Natural killer cell treated with Interleukin-12 subunit alpha and Interleukin-12 subunit beta and Interleukin-15 and Interleukin-18, amount 100 ng/mL, for 72 hours (primary cell): ENCODE measurements at regions not wholly inside any gene's neighbourhood (a gene's known extent, or its start where the extent isn't known, plus 50 kb on each side); places are given as distances from the start of the nearest gene placed in this dataset.
"Not testable (repeated sequence)": the region's sequence is repeated elsewhere in the genome, so short reads cannot be mapped to it uniquely, and the experiment has no call there.

Experiments used
- ATAC-seq, 2 donors: fragments of 150-1000 bp; cut with Tn5 transposase in 1 of 2; sonication (Bioruptor Pico), chemical (Tn5 transposase) in 1 of 2; 2 replicates each; pipeline ENCODE4 v1.10.0; 2021
- DNase-seq: peaks from one replicate; pipeline ENCODE4 v3.0.0; 2022; ENCODE audit warnings: low spot score
- H3K27ac Mint-ChIP-seq, 2 donors: 1 replicate in 1 of 2; 2 replicates in 1 of 2; pipeline ENCODE4 v1.8.0; 2022; ENCODE audit warnings: mixed read lengths in 2 of 2, mild to moderate bottlenecking in 1 of 2, moderate library complexity in 1 of 2
- H3K27me3 Mint-ChIP-seq, 2 donors: 1 replicate in 1 of 2; 2 replicates in 1 of 2; pipeline ENCODE4 v1.8.0; 2022; ENCODE audit warnings: mixed read lengths in 2 of 2
- H3K36me3 Mint-ChIP-seq: one replicate; pipeline ENCODE4 v1.8.0; 2022; ENCODE audit warnings: mixed read lengths
- H3K4me1 Mint-ChIP-seq, 2 donors: 1 replicate in 1 of 2; 2 replicates in 1 of 2; pipeline ENCODE4 v1.8.0; 2022; ENCODE audit warnings: low read depth in 2 of 2, mixed read lengths in 2 of 2, mild to moderate bottlenecking in 1 of 2
- H3K4me3 Mint-ChIP-seq: one replicate; pipeline ENCODE4 v1.8.0; 2022; ENCODE audit warnings: mixed read lengths
- H3K9me3 Mint-ChIP-seq: 2 replicates; pipeline ENCODE4 v1.8.0; 2022; ENCODE audit warnings: mixed read lengths

DNA sequence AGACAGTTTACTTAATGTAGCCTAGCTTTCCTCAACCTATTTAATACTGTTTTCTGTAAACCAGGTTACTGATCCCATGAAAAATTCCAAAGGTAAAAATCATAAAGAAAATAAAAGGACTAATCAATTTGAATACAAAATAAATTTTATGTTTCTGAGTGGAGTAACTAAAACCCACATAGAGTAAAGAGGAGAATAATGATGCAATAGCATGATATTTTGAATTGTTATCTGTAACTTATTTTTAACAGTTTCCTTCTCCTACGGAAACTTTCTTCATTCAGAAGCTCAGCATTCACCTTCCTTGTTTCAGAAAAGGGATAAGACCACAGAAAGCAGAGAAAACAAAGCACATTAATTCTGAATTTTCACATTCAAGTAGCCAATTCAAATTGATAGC, 320.6 kb upstream of the NUDT12 start:
- Mint-ChIP-seq H3K9me3 (peaks cover 7% of the 10 kb centered on the region), H3K27ac (no peak overlapping the region), H3K4me1 (no peaks in the 10 kb centered on the region), H3K27me3 (no peaks in the 10 kb centered on the region), H3K4me3 (no peak overlapping the region), H3K36me3 (no peaks in the 10 kb centered on the region)
- ATAC-seq: no peak
- no peak for DNase-seq

DNA sequence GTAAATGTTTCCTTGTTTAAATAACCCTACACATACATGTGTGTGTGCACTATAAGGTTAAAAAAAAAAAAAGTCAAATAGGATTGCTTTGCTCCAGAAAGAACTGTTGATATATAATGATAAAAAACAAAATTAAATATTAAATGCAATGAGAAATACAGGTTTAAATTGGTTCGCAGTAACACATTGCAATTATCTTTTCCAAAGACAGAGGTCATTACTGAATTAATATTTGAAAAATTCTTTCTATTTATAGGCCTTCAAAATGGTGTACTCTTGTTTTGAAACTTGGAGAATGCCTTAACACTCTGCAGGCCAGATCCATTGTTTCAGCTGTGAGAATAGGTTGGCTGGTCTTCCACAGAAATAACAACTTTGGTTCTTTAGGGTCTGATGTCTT, 319.0 kb upstream of the NUDT12 start:
- DNase-seq (no peak), ATAC-seq (no peak)
- no peaks in the 10 kb centered on the region for H3K36me3 Mint-ChIP-seq
- H3K4me1 Mint-ChIP-seq: no peaks in the 10 kb centered on the region
- no peak overlapping the region for H3K27ac Mint-ChIP-seq
- no peaks in the 10 kb centered on the region for H3K27me3 Mint-ChIP-seq
- H3K4me3 Mint-ChIP-seq: no peak overlapping the region
- H3K9me3 Mint-ChIP-seq: peaks cover 4% of the 10 kb centered on the region

DNA sequence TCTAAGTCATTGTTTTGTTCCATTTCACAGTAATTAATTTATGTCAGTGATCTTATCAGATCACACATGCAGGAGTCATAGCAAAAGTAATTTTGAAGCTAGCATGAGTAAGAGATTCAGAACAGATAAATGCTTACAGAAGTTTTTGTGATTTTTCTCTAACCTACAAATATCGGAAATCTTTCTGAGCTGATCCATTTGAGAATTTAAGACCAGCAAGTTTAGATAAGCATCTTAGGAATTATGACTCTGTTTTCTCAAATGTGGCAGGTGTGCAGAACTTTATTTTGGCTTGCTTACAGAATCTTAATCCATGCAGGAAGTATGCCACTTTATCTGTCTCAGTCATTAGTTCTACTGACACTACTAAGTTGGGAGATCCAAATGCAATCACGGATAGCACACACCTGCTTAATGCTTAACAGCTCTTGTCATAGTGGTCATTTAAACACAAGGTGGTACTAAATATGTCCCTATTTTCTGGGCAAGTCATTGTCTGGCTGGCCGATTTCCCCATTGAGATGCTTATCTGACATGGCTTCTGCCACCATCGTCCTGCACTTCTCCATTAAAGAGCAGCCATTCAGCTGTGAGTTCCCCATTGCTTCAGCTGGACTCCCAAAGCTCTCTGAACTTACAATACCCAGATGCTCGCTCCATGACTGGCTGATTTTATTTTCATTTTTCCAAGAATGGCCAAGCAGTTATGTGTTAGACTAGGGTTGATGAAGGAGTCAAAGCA, 305.4 kb upstream of the NUDT12 start:
- H3K4me3 Mint-ChIP-seq: no peak overlapping the region
- no peak overlapping the region for H3K27ac Mint-ChIP-seq
- peaks cover 4% of the 10 kb centered on the region for H3K9me3 Mint-ChIP-seq
- no peaks in the 10 kb centered on the region for H3K36me3 Mint-ChIP-seq
- no peaks in the 10 kb centered on the region for H3K27me3 Mint-ChIP-seq
- DNase-seq (no peak), ATAC-seq (no peak)
- H3K4me1 Mint-ChIP-seq: no peaks in the 10 kb centered on the region

DNA sequence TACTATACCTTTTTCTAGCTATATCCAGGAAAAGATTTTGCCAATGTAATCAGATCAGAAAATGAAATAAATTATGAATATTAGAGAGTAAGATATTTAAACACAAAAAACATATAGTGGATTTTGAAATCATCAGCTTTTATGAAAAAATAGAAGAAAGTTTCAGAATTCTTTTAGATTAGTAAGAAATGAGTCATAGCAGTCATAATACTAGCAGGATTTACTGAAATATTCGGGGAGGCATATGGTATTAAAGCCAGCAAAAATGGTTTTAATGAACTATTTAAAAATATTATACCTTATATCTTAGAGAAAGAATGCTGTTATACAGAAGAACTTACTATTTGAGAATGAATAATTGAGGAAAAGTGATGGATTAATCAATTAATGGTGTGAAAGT, 303.6 kb upstream of the NUDT12 start:
- no peak for ATAC-seq
- Mint-ChIP-seq H3K27me3 (no peaks in the 10 kb centered on the region), H3K4me3 (no peak overlapping the region), H3K9me3 (peaks cover 4% of the 10 kb centered on the region), H3K36me3 (no peaks in the 10 kb centered on the region), H3K27ac (no peak overlapping the region), H3K4me1 (no peaks in the 10 kb centered on the region)
- DNase-seq: no peak

DNA sequence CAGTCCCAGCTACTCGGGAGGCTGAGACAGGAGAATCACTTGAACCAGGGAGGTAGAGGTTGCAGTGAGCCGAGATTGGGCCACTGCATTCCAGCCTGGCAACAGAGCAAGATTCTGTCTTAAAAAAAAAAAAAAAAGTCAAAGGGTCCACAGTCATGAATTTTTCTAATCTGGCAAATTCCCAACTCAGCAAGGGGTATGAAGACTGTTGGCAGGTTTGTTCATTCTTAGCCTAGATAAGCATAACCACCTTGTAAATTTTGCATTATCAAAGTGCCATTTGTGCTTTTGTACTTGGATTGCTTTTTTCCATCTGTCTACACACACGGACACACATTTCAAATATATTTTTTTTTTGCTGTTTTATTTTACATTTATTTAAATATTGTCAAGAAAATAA, 299.8 kb upstream of the NUDT12 start:
- Mint-ChIP-seq H3K27ac (no peak overlapping the region), H3K9me3 (peaks cover 3% of the 10 kb centered on the region), H3K36me3 (peaks cover 6% of the 10 kb centered on the region), H3K4me1 (no peaks in the 10 kb centered on the region), H3K27me3 (no peaks in the 10 kb centered on the region), H3K4me3 (no peak overlapping the region)
- ATAC-seq (no peak), DNase-seq (no peak)

DNA sequence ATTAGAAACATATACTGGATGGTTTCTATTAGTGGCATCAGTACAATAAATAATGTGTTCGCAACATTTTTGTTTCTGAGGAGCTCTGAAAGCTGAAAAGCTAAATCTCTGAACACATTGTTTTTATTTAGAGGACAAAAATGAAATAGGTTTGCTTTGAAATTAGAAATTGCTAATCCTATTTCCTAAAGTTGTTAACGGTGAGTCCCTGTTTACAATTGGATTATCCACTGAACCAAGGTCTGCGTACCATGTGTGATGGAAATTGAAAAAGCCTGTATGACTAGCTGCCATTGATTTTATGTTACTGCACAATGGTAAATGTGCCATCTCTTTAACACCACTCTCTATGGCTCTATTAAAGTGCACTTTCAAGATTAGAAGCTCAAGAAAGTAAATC, 297.7 kb upstream of the NUDT12 start:
- Mint-ChIP-seq H3K4me1 (no peaks in the 10 kb centered on the region), H3K4me3 (no peak overlapping the region), H3K27ac (no peak overlapping the region), H3K9me3 (peaks cover 13% of the 10 kb centered on the region), H3K27me3 (no peaks in the 10 kb centered on the region), H3K36me3 (peaks cover 11% of the 10 kb centered on the region)
- DNase-seq: no peak
- ATAC-seq: no peak

DNA sequence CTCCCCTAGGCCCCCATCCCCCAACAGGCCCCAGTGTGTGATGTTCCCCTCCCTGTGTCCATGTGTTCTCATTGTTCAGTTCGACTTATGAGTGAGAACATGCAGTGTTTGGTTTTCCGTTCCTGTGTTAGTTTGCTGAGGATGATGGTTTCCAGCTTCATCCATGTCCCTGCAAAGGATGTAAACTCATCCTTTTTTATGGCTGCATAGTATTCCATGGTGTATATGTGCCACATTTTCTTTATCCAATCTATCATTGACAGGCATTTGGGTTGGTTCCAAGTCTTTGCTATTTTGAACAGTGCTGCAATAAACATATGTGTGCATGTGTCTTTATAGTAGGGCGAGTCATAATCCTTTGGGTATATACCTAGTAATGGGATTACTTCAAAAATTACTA, 295.8 kb upstream of the NUDT12 start:
- not testable (repeated sequence) for H3K27ac Mint-ChIP-seq, DNase-seq, H3K4me1 Mint-ChIP-seq, ATAC-seq, H3K27me3 Mint-ChIP-seq, H3K4me3 Mint-ChIP-seq
- H3K36me3 Mint-ChIP-seq: peaks cover 11% of the 10 kb centered on the region
- H3K9me3 Mint-ChIP-seq: peaks cover 15% of the 10 kb centered on the region

DNA sequence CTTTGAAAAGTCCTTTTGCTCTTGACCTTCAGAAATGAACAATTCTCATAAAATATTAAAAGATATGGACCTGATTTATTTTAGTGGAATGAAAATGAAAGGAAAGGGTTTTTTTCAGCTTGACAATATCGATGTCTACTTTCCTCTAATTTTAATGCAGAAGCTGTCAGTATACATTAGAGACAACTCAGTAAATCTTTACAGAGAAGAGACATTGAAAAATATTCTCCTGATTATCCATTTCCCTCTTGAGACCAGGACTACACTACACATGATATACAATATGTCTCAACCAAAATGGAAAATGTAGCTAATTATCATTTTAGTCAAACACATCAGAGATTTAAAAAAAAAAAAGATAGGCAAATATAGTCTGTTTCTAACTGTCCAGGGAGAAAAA, 288.5 kb upstream of the NUDT12 start:
- Mint-ChIP-seq H3K27ac (no peak overlapping the region), H3K4me1 (no peaks in the 10 kb centered on the region), H3K36me3 (no peaks in the 10 kb centered on the region), H3K9me3 (peaks cover 10% of the 10 kb centered on the region), H3K27me3 (no peaks in the 10 kb centered on the region), H3K4me3 (no peak overlapping the region)
- ATAC-seq (no peak), DNase-seq (no peak)

DNA sequence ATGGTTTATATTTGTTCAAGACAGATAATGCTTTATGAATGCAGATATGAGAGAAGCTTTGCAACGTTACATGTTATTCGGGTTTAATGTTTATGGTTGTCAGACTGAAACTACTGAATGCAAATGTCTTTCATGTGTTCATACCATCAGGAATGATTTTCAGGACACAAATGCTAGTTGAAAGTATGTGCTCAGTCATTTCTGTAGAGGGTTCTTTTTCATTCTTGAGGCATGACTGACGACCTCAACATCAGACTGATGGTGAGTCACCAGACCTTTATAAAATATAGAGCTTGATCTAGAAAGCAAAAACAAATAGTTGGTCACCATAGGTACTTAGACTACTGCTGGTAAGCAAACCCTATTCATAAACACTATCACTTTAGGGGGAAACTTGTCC, 287.3 kb upstream of the NUDT12 start:
- Mint-ChIP-seq H3K27me3 (no peaks in the 10 kb centered on the region), H3K36me3 (no peaks in the 10 kb centered on the region)

DNA sequence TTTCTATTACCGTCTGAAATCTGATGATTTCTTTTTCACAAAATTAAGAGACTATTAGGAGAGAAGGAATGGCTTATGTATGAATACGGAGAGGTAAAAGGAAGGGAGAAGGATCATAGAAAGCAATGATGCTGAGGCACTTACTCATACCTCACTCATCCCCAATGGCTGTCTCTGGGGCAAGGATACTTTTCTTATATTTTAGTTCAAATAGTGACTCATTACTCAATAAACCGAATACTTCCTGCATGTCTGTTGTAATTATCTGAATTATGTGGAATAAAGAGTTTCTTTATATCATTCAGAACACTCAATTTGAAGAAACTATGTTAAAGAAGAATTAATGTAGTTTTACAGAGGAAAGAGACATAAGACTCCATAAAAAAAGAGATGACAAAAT, 284.5 kb upstream of the NUDT12 start:
- Mint-ChIP-seq H3K4me3 (no peak overlapping the region), H3K4me1 (no peaks in the 10 kb centered on the region), H3K27me3 (no peaks in the 10 kb centered on the region), H3K36me3 (no peaks in the 10 kb centered on the region), H3K9me3 (peaks cover 6% of the 10 kb centered on the region), H3K27ac (no peak overlapping the region)
- DNase-seq (no peak), ATAC-seq (no peak)

More for the DNA sequence above, 287.3 kb upstream of the NUDT12 start:
- H3K9me3 Mint-ChIP-seq: peaks cover 3% of the 10 kb centered on the region
- no peaks in the 10 kb centered on the region for H3K4me1 Mint-ChIP-seq
- H3K27ac Mint-ChIP-seq: no peak overlapping the region
- ATAC-seq: no peak
- H3K4me3 Mint-ChIP-seq: no peak overlapping the region
- no peak for DNase-seq

DNA sequence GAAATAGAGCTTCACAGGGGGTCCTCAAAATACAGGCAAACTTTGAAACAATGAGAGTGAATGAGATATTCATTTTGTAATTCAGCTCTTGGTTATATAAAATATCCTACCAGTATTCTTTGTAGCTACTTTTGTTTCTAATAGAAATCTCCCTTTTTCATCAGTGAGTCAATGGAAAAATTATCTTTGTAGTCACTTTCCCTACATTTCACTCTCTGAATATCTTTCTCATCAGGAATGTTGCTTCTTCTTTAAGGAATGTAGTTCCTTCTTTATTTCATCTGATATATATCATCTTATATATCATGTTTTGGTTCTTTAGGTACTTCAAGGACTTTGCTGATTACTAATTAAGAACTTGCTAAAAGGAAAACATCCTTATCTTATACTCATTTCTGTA, 280.3 kb upstream of the NUDT12 start:
- peaks cover 8% of the 10 kb centered on the region for H3K9me3 Mint-ChIP-seq
- no peaks in the 10 kb centered on the region for H3K36me3 Mint-ChIP-seq
- no peak for ATAC-seq
- H3K4me3 Mint-ChIP-seq: no peak overlapping the region
- no peaks in the 10 kb centered on the region for H3K27me3 Mint-ChIP-seq
- no peak for DNase-seq
- no peaks in the 10 kb centered on the region for H3K4me1 Mint-ChIP-seq
- no peak overlapping the region for H3K27ac Mint-ChIP-seq

DNA sequence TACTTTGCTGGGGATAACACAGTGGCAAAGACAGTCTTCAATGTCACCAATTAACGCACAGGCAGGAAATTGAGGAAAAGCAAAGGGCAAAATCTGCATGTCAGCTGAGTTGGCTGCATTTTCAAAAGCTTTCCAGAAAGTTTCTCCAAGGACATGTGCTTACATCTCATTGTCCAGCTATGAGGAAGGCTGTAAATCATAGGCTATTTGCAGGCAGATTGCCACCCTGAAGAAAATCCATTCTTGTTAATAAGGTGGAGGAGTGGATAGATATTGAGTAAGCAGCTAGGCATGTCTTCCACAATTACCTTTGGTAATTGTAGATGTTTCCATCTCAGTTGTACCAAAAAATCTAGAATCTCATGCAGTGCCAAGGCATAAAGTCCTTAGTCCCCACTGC, 278.0 kb upstream of the NUDT12 start:
- H3K9me3 Mint-ChIP-seq: peaks cover 11% of the 10 kb centered on the region
- no peaks in the 10 kb centered on the region for H3K27me3 Mint-ChIP-seq
- no peaks in the 10 kb centered on the region for H3K36me3 Mint-ChIP-seq
- H3K4me3 Mint-ChIP-seq: no peak overlapping the region
- no peak for DNase-seq
- no peak overlapping the region for H3K27ac Mint-ChIP-seq
- H3K4me1 Mint-ChIP-seq: no peaks in the 10 kb centered on the region
- ATAC-seq: no peak

DNA sequence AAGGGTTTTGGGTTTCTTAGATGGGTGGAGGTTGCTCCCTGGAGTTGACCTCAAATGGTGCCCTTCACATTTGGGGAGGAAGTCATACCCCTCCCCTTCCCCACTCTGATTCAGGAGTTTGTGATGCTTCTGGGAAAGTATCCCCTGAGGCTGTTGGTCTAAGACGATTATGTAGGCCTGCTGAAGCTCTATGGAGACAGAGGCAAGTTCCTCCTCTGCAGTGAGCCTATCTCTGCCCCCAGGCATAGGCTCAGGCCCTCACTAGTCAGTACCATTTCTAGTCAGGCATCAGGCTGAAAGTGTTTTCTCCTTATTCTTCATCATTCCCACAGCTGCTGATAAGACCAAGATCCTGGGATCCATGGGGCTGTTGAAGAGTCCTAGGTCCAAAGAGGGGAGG, 271.6 kb upstream of the NUDT12 start:
- Mint-ChIP-seq H3K4me3 (no peak overlapping the region), H3K27me3 (no peaks in the 10 kb centered on the region), H3K27ac (no peak overlapping the region), H3K4me1 (no peaks in the 10 kb centered on the region), H3K9me3 (peaks cover 7% of the 10 kb centered on the region), H3K36me3 (no peaks in the 10 kb centered on the region)
- ATAC-seq (no peak), DNase-seq (no peak)

DNA sequence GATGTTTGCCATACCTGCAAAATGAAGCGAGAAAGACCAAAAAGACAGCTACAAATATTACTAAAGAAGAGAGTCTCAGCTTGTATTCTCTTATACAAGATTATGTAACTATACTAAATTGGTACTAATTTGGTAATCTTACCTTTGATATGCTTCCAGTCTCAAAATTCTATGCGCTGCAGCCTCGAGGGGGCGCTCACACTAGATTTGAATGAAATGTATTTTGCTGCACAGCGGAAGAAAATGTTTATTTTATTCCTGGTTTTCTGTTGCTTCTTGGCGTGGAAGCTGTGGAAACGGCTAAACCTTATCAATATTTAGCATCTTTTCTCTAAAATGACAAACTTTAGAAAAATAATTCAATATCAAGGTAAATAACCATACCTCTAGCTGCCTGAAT, 267.0 kb upstream of the NUDT12 start:
- Mint-ChIP-seq H3K27ac (no peak overlapping the region), H3K4me3 (no peak overlapping the region), H3K4me1 (no peaks in the 10 kb centered on the region), H3K9me3 (peaks cover 16% of the 10 kb centered on the region), H3K36me3 (no peaks in the 10 kb centered on the region), H3K27me3 (no peaks in the 10 kb centered on the region)
- ATAC-seq (no peak), DNase-seq (no peak)

DNA sequence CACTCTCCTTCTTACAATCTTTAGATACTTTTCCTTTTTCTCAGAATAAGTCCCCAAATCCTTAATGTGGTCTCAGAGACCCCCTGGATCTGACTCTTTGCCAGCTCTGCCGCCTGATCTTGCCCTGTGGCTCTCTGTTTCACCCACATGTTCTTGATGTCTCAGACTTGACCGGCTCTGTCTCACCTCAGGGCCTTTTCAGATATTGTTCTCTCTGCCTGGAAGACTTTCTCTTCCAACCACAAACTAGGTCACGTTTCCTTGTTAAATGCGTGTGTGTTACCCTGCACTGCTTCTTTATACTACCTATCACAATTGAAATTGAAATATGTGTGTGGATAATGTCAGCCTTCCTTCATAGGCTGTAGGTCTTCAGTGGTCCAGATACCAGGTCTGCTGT, 265.4 kb upstream of the NUDT12 start:
- H3K36me3 Mint-ChIP-seq: no peaks in the 10 kb centered on the region
- H3K4me1 Mint-ChIP-seq: no peaks in the 10 kb centered on the region
- no peaks in the 10 kb centered on the region for H3K27me3 Mint-ChIP-seq
- no peak for ATAC-seq
- peaks cover 16% of the 10 kb centered on the region for H3K9me3 Mint-ChIP-seq
- no peak for DNase-seq
- H3K27ac Mint-ChIP-seq: no peak overlapping the region
- H3K4me3 Mint-ChIP-seq: no peak overlapping the region
